Activated naive CD8-positive, alpha-beta T cell treated with anti-CD3 and anti-CD28 coated beads, Interleukin-2, amount 50 U/mL, for 16 hours (primary cell): ENCODE measurements at regions not wholly inside any gene's neighbourhood (a gene's known extent, or its start where the extent isn't known, plus 50 kb on each side); places are given as distances from the start of the nearest gene placed in this dataset.
A peak's percentile ranks its signal among the peaks of the same experiment; 100 is the strongest.

Experiments
- DNase-seq: peaks from one replicate; pipeline ENCODE4 v3.0.0-alpha.2; 2020; ENCODE audit warnings: low read depth, low spot score

- no peak for DNase-seq
Measured at GRCh38 chrX:79300856-79301255, 66.3 kb downstream of the ITM2A start.

- DNase-seq: no peak
Measured at GRCh38 chrX:79290596-79290995, 76.5 kb downstream of the ITM2A start.

DNA sequence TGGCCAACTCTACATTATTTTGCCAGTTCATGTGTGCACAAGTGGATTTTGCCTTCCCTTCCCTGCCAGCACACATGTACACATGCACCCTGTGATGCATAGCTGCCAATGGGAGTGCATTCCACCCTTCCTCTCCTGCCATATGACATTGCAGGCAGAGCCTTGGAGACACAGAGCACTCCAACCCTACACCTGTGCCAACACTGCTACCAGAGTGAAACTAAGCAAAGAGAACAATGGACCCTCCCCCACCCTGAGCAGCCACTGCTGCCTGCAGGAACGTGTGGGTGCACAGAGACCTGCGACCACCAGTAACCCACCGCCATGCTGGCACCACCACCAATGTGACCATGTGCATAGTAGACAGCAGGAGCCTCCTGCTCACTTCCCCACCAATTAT is 78.4 kb downstream of the ITM2A start:
- no peak for DNase-seq

DNA sequence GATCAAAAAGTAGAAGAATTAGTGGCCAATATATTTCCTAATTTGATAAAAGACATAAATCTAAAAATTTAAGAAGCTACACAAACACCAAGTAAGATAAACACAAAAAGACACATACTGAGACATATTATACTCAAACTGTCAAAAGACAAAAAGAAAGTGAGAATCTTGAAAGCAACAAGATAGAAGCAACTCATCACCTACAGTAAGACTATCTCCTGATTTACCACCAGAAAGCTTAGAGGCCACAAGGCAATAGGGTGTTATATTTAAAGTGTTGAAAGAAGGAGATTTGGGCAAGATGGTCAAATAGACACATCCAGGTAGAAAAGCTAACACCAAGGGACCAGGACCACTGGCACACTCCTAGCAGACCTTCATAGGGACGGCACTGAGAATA is 79.4 kb downstream of the ITM2A start:
- DNase-seq: no peak

GRCh38 chrX:79281775-79282174 is 85.4 kb downstream of the ITM2A start:
- no peak for DNase-seq

GRCh38 chrX:79270401-79270800 is 96.7 kb downstream of the ITM2A start:
- DNase-seq: peak; percentile 46

DNA sequence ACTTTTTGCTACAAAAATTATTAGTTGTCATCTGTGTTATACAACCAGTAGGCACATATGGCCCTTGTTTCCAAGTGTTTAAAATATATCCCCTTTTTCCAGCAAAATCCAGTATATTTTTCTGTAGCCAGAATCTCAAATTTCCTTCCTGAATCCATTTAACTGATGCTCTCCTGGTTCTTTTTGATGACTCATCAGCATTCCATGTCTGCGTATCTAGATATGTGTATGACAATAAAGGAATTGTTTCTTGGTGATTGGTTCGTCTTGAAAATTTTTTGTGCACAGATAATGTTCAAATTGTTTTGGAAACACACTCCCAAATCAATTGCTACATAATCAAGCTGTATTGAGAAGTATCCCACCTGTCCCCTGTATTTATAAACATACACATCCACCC is 98.3 kb downstream of the ITM2A start:
- no peak for DNase-seq

DNA sequence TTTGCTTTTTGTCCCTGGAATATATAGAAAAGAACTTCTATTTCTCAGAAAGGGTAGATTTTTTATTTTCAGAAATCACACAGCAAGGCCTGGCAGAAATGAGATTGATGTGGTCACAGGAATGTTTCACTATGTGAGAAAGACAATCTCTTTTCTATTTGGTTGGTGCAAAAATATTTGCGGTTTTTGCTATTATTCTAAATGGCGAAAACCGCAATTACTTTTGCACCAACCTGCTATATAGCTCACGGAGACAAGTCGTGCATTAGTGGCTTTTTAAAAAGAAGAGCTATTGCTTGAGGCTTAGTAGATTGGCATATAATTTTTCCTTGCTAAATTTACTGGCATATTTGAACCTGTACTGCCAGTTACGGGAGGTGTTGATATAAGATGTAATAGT is 100.4 kb downstream of the ITM2A start:
- no peak for DNase-seq

DNA sequence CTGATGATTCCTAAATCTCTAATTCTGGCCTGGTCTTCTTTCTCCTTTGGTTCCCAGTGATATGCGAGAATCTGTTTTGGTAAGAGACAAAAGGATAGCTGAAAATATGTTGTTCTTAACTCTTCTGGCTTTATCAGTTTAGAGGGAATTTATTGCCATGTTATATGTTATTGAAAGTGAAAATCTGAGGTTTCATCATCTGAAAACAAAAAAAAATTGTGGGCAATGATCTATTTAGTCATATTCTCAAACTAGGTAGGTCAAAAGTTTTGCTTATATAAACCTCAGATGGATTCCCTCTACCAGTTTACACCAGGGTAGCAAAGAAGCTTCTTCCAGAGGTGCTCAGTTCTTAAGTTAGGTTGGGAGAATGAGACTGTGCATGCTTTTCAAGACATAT is 103.6 kb downstream of the ITM2A start:
- no peak for DNase-seq

- peak; percentile 3 for DNase-seq
Measured at GRCh38 chrX:79259073-79259689, 108.0 kb downstream of the ITM2A start.

DNA sequence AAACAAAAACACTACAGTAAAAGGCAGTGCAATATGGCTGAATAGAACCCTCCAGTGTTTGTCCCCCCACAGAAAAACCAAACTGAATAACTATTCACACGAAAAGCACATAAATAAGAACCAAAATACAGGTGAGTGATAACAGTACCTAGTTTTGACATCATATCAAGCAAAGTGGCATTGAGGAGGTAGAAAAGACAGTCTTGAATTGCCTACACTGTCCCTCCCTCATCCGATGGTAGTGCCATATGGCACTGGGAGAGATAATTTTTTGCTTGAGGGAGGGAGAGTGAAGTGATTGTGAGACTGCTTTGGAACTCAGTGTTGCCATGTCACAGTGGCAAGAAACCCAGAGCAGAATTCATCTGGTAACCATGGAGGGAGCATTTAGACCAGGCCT is 99.2 kb downstream of the GPR174 start:
- no peak for DNase-seq

GRCh38 chrX:79235899-79236298 is 91.4 kb downstream of the GPR174 start:
- DNase-seq: no peak

GRCh38 chrX:79231662-79232061 is 87.2 kb downstream of the GPR174 start:
- no peak for DNase-seq
